ENCODE measurements at regions not wholly inside any gene's neighbourhood (a gene's known extent, or its start where the extent isn't known, plus 50 kb on each side); places are given as distances from the start of the nearest gene placed in this dataset.
"Not testable (repeated sequence)": the region's sequence is repeated elsewhere in the genome, so short reads cannot be mapped to it uniquely, and the experiment has no call there.

GRCh38 chr6:67766057-67766456 lies 869.0 kb upstream of the ADGRB3 start:
- ChIA-PET CTCF (no interaction called here), POLR2A (no interaction called here)
- Mint-ChIP-seq H3K4me3 (no peak overlapping the region), H3K27me3 (no peaks in the 10 kb centered on the region), H3K27ac (no peak overlapping the region), H3K9me3 (peaks cover 10% of the 10 kb centered on the region), H3K4me1 (no peaks in the 10 kb centered on the region), H3K36me3 (ENCODE audit: low read depth) (no peaks in the 10 kb centered on the region)
- no peak for DNase-seq

DNA sequence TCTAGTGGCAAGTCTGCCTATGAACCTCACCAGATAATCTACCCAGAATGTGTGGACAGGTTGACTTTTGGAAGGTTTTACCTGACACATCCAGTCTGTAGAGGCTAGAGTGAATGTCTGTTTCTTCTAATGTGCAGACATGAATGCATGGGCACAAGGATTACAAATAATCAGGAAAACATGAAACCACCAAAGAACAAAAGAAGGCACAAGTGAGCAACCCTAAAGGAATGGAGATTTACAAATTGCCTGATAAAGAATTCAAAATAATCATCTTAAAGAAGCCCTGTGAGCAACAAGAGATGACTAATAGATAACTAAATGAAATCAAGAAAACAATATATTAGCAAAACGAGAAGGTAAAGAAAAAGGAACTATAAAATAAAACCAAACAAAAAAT lies 876.1 kb upstream of the ADGRB3 start:
- Mint-ChIP-seq H3K27me3 (no peaks in the 10 kb centered on the region), H3K4me3 (no peak overlapping the region), H3K27ac (no peak overlapping the region), H3K36me3 (ENCODE audit: low read depth) (no peaks in the 10 kb centered on the region), H3K9me3 (peaks cover 3% of the 10 kb centered on the region), H3K4me1 (no peaks in the 10 kb centered on the region)
- DNase-seq = no peak
- ChIA-PET CTCF (no interaction called here), POLR2A (no interaction called here)

GRCh38 chr6:67757465-67758033 lies 877.5 kb upstream of the ADGRB3 start:
- Mint-ChIP-seq H3K27me3 (no peaks in the 10 kb centered on the region), H3K4me1 (no peaks in the 10 kb centered on the region)

GRCh38 chr6:67748521-67748920 lies 886.6 kb upstream of the ADGRB3 start:
- ChIA-PET CTCF (no interaction called here), POLR2A (no interaction called here)
- no peak overlapping the region for H3K27ac Mint-ChIP-seq
- no peaks in the 10 kb centered on the region for H3K36me3 Mint-ChIP-seq (ENCODE audit: low read depth)
- no peaks in the 10 kb centered on the region for H3K9me3 Mint-ChIP-seq
- H3K4me1 Mint-ChIP-seq = no peaks in the 10 kb centered on the region
- DNase-seq = no peak
- H3K27me3 Mint-ChIP-seq = no peaks in the 10 kb centered on the region
- no peak overlapping the region for H3K4me3 Mint-ChIP-seq

More at GRCh38 chr6:67757465-67758033, 877.5 kb upstream of the ADGRB3 start:
- Mint-ChIP-seq H3K9me3 (peaks cover 3% of the 10 kb centered on the region), H3K36me3 (ENCODE audit: low read depth) (no peaks in the 10 kb centered on the region), H3K27ac (no peak overlapping the region), H3K4me3 (no peak overlapping the region)
- no peak for DNase-seq
- CTCF ChIA-PET = no interaction called here
- POLR2A ChIA-PET = no interaction called here

GRCh38 chr6:67736816-67737215 lies 898.3 kb upstream of the ADGRB3 start:
- Mint-ChIP-seq H3K4me1 (no peaks in the 10 kb centered on the region), H3K9me3 (peaks cover 6% of the 10 kb centered on the region), H3K36me3 (ENCODE audit: low read depth) (no peaks in the 10 kb centered on the region), H3K4me3 (no peak overlapping the region), H3K27me3 (no peaks in the 10 kb centered on the region), H3K27ac (no peak overlapping the region)
- ChIA-PET POLR2A (no interaction called here), CTCF (no interaction called here)
- no peak for DNase-seq

DNA sequence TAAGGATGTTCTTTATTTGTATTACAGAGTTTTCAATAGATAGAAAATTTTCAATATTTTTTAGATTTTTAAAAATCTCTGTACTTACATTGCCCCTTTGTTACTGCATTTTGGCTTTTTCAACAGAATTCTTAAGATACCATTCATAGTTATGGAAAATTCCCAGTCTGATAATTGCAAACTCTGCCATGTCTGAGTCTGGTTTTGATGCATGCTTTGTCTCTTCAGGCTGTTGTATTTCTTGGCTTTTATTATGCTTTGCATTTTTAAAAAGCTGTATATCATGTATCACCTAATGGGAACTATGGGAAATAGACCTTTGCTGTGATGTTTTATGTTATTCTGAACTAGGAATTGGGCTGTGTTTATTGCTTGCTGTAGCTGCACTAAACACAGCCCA lies 898.9 kb upstream of the ADGRB3 start:
- no peaks in the 10 kb centered on the region for H3K36me3 Mint-ChIP-seq (ENCODE audit: low read depth)
- H3K4me1 Mint-ChIP-seq = no peaks in the 10 kb centered on the region
- peaks cover 7% of the 10 kb centered on the region for H3K9me3 Mint-ChIP-seq
- ChIA-PET CTCF (no interaction called here), POLR2A (no interaction called here)
- no peak for DNase-seq
- H3K27ac Mint-ChIP-seq = no peak overlapping the region
- H3K4me3 Mint-ChIP-seq = no peak overlapping the region
- H3K27me3 Mint-ChIP-seq = no peaks in the 10 kb centered on the region

DNA sequence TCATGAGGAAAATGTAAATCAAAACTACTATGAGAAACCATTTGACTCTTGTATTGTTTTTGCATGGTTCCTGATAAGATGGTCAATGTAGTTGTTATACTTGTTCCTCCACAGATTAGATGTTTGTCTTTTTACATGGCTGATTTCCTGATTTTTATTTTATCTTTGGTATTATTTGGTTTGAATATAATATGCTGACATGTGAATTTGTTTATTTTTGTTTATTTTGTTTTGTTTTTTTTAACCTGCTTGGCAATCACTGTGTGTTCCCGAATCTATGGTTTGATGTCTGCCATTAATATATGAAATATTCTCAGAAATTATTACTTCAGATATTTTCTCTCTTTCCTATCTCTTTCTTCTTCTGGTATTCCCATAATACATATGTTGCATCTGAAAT lies 899.5 kb upstream of the ADGRB3 start:
- peaks cover 7% of the 10 kb centered on the region for H3K9me3 Mint-ChIP-seq
- H3K36me3 Mint-ChIP-seq (ENCODE audit: low read depth) = no peaks in the 10 kb centered on the region
- POLR2A ChIA-PET = no interaction called here
- H3K4me1 Mint-ChIP-seq = no peaks in the 10 kb centered on the region
- no peak for DNase-seq
- CTCF ChIA-PET = no interaction called here
- no peaks in the 10 kb centered on the region for H3K27me3 Mint-ChIP-seq
- no peak overlapping the region for H3K27ac Mint-ChIP-seq
- no peak overlapping the region for H3K4me3 Mint-ChIP-seq

- Mint-ChIP-seq H3K4me1 (no peaks in the 10 kb centered on the region), H3K9me3 (peaks cover 7% of the 10 kb centered on the region)
These were observed 912.2 kb upstream of the ADGRB3 start for GRCh38 chr6:67722861-67723261.

DNA sequence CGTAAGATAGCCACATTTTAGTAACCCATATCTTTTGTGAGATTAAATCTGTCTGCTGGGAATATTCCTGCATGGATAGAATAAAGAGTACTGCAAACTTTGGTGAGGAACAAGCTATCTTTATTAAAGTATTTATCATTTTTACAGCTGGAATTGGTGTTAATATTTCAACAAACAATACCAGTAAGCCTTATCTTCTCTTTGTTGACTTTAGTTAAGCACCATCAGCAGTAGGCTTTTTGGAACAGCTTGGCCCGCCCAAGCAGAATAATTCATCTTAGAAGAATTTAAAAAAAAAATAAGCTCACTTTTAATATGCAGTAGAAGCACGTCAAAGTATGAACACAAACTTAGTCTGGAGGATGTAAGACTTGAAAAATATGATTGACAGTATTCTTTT lies 917.8 kb upstream of the ADGRB3 start:
- Mint-ChIP-seq H3K4me1 (no peaks in the 10 kb centered on the region), H3K27ac (no peak overlapping the region), H3K4me3 (no peak overlapping the region), H3K36me3 (ENCODE audit: low read depth) (no peaks in the 10 kb centered on the region), H3K9me3 (peaks cover 3% of the 10 kb centered on the region), H3K27me3 (no peaks in the 10 kb centered on the region)
- CTCF ChIA-PET = no interaction called here
- POLR2A ChIA-PET = no interaction called here
- no peak for DNase-seq

More at GRCh38 chr6:67722861-67723261, 912.2 kb upstream of the ADGRB3 start:
- H3K4me3 Mint-ChIP-seq = no peak overlapping the region
- no peaks in the 10 kb centered on the region for H3K27me3 Mint-ChIP-seq
- CTCF ChIA-PET = no interaction called here
- no peak overlapping the region for H3K27ac Mint-ChIP-seq
- POLR2A ChIA-PET = no interaction called here
- no peak for DNase-seq
- no peaks in the 10 kb centered on the region for H3K36me3 Mint-ChIP-seq (ENCODE audit: low read depth)

GRCh38 chr6:67706388-67706787 lies 928.7 kb upstream of the ADGRB3 start:
- Mint-ChIP-seq H3K4me3 (no peak overlapping the region), H3K36me3 (ENCODE audit: low read depth) (no peaks in the 10 kb centered on the region), H3K4me1 (no peaks in the 10 kb centered on the region), H3K27me3 (no peaks in the 10 kb centered on the region), H3K27ac (no peak overlapping the region), H3K9me3 (peaks cover 12% of the 10 kb centered on the region)
- no peak for DNase-seq
- POLR2A ChIA-PET = no interaction called here
- CTCF ChIA-PET = no interaction called here

GRCh38 chr6:67698534-67698933 lies 936.5 kb upstream of the ADGRB3 start:
- ChIA-PET POLR2A (no interaction called here), CTCF (no interaction called here)
- no peak overlapping the region for H3K4me3 Mint-ChIP-seq
- no peak overlapping the region for H3K27ac Mint-ChIP-seq
- no peak for DNase-seq
- H3K36me3 Mint-ChIP-seq (ENCODE audit: low read depth) = no peaks in the 10 kb centered on the region
- no peaks in the 10 kb centered on the region for H3K9me3 Mint-ChIP-seq
- H3K27me3 Mint-ChIP-seq = no peaks in the 10 kb centered on the region
- no peaks in the 10 kb centered on the region for H3K4me1 Mint-ChIP-seq

DNA sequence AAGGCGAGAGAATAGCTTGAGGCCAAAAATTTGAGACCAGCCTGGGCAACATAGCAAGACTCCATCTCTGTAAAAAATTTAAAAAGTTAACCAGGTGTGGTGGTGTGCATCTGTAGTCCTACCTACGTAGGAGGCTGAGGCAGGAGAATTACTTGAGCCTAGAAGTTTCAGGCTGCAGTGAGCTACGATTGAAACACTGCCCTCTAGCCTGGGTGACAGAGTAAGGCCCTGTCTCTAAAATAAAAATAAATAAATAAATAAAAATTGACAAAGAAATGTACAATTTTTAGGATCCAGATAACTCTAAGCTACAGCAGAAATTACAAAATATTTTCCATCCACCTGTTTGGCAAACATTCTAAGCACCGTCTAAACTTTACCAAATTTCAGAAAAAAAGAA lies 941.0 kb upstream of the ADGRB3 start:
- DNase-seq = no peak
- Mint-ChIP-seq H3K36me3 (ENCODE audit: low read depth) (no peaks in the 10 kb centered on the region), H3K9me3 (no peaks in the 10 kb centered on the region), H3K4me1 (no peaks in the 10 kb centered on the region), H3K4me3 (no peak overlapping the region), H3K27ac (no peak overlapping the region), H3K27me3 (no peaks in the 10 kb centered on the region)
- ChIA-PET POLR2A (no interaction called here), CTCF (no interaction called here)

- Mint-ChIP-seq H3K4me3 (no peak overlapping the region), H3K4me1 (no peaks in the 10 kb centered on the region), H3K27ac (no peak overlapping the region), H3K9me3 (no peaks in the 10 kb centered on the region), H3K36me3 (ENCODE audit: low read depth) (no peaks in the 10 kb centered on the region), H3K27me3 (no peaks in the 10 kb centered on the region)
- POLR2A ChIA-PET = no interaction called here
- CTCF ChIA-PET = no interaction called here
- no peak for DNase-seq
These were observed 945.8 kb upstream of the ADGRB3 start for GRCh38 chr6:67689329-67689728.

GRCh38 chr6:67687396-67687795 lies 947.7 kb upstream of the ADGRB3 start:
- Mint-ChIP-seq H3K27me3 (no peaks in the 10 kb centered on the region), H3K4me1 (no peaks in the 10 kb centered on the region), H3K4me3 (no peak overlapping the region), H3K27ac (no peak overlapping the region), H3K9me3 (no peaks in the 10 kb centered on the region), H3K36me3 (ENCODE audit: low read depth) (no peaks in the 10 kb centered on the region)
- CTCF ChIA-PET = no interaction called here
- POLR2A ChIA-PET = no interaction called here
- DNase-seq = no peak

DNA sequence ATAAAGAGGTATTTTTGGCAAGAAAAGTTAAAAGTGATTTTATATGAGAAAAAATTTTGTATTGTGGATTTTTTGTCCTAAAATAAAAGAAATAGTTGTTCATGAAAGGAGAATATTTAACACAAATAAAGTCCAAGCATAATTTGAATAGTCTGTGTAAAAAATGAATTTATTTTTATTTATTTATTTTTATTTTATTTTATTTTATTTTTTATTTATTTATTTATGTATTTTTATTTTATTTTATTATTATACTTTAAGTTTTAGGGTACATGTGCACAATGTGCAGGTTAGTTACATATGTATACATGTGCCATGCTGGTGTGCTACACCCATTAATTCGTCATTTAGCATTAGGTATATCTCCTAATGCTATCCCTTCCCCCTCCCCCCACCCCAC lies 948.9 kb upstream of the ADGRB3 start:
- DNase-seq; H3K36me3 Mint-ChIP-seq (ENCODE audit: low read depth); H3K9me3 Mint-ChIP-seq; POLR2A ChIA-PET; H3K4me3 Mint-ChIP-seq; H3K27ac Mint-ChIP-seq; H3K4me1 Mint-ChIP-seq; CTCF ChIA-PET; H3K27me3 Mint-ChIP-seq: not testable (repeated sequence)
